ENCODE measurements at regions not wholly inside any gene's neighbourhood (a gene's known extent, or its start where the extent isn't known, plus 50 kb on each side); places are given as distances from the start of the nearest gene placed in this dataset.

DNA sequence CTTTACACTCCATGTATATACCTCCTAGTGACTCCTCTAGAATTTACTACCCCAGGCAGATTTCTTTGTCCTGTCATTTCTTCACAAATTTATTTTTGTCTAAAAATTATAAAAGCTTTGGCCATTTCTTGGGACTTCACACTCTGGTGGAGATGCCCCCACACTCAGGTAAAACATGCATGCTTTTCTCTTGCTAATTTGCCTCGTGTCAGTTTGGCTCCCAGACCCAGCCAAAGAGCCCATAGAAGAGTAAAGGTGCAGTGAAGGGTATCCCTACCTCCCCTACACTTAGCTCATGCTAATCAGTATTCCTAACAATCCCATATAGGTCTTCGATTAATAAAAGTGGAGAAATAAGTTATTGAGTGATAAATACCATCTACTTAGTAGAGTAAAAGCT lies 256.5 kb upstream of the KRR1 start:
- BruUV-seq (replicated peaks): no TSS peak
- no peak for DNase-seq (ENCODE audit: low spot score)
- no peaks in the 10 kb centered on the region for H4K20me1 ChIP-seq (ENCODE audit: insufficient read depth, low read length)
- no peaks in the 10 kb centered on the region for H3K36me3 ChIP-seq (replicated peaks in 1 of 2; ENCODE audit: control insufficient read depth in 1 of 2, insufficient read depth in 2 of 2, low read length in 2 of 2)
- H3K27me3 ChIP-seq (ENCODE audit: control insufficient read depth in 1 of 2, insufficient read depth in 2 of 2, low read length in 2 of 2): no peaks in the 10 kb centered on the region
- no peaks in the 10 kb centered on the region for H3K9me3 ChIP-seq (ENCODE audit: low read length)
- H3K27ac ChIP-seq (ENCODE audit: extremely low read length, insufficient read depth, low read length): peak overlapping the region; percentile 50
- no peak for FAIRE-seq
- WGBS (ENCODE audit: low lambda C conversion rate): 94% methylated on average over 2 of the region's 2 CpGs
- ChIA-PET POLR2A (interaction anchor here (0.6 to 2.5 kb wide), 2 partner anchors 102 to 264 kb away, joined by 4 to 7 read pairs; partner anchors contain the start of gene PHLDA1), CTCF (ENCODE audit: low intra/inter-chr PET ratio, low total read pairs) (no interaction called here)
- no peak overlapping the region for H2AFZ ChIP-seq (ENCODE audit: low read length)
- H3K79me2 ChIP-seq (ENCODE audit: insufficient read depth, low read length): no peaks in the 10 kb centered on the region
- H3K9ac ChIP-seq (ENCODE audit: insufficient read depth, low read depth, low read length): no peak overlapping the region
- in situ Hi-C loops (cut with HindIII; ENCODE audit: extremely low pct_ligation_motif_present, low pct_unique_long_range_greater_than_20kb) (no loop called here), intact Hi-C loops (cut with micrococcal nuclease; ENCODE audit: unreplicated experiment) (loop anchor here (5.0 kb wide), 3 partner anchors 56 to 264 kb away; partner anchors contain the start of gene PHLDA1)
- no peak overlapping the region for H3K4me2 ChIP-seq (ENCODE audit: low read depth, low read length)
- no peak for ATAC-seq
- no peak overlapping the region for H3K4me3 ChIP-seq (replicated peaks in 1 of 3; ENCODE audit: insufficient read depth in 1 of 3, low read depth in 2 of 3, low read length in 3 of 3)
- H3K4me1 ChIP-seq (ENCODE audit: insufficient read depth, low read length): peaks cover 67% of the 10 kb centered on the region
- TF ChIP-seq, protein P1, sequence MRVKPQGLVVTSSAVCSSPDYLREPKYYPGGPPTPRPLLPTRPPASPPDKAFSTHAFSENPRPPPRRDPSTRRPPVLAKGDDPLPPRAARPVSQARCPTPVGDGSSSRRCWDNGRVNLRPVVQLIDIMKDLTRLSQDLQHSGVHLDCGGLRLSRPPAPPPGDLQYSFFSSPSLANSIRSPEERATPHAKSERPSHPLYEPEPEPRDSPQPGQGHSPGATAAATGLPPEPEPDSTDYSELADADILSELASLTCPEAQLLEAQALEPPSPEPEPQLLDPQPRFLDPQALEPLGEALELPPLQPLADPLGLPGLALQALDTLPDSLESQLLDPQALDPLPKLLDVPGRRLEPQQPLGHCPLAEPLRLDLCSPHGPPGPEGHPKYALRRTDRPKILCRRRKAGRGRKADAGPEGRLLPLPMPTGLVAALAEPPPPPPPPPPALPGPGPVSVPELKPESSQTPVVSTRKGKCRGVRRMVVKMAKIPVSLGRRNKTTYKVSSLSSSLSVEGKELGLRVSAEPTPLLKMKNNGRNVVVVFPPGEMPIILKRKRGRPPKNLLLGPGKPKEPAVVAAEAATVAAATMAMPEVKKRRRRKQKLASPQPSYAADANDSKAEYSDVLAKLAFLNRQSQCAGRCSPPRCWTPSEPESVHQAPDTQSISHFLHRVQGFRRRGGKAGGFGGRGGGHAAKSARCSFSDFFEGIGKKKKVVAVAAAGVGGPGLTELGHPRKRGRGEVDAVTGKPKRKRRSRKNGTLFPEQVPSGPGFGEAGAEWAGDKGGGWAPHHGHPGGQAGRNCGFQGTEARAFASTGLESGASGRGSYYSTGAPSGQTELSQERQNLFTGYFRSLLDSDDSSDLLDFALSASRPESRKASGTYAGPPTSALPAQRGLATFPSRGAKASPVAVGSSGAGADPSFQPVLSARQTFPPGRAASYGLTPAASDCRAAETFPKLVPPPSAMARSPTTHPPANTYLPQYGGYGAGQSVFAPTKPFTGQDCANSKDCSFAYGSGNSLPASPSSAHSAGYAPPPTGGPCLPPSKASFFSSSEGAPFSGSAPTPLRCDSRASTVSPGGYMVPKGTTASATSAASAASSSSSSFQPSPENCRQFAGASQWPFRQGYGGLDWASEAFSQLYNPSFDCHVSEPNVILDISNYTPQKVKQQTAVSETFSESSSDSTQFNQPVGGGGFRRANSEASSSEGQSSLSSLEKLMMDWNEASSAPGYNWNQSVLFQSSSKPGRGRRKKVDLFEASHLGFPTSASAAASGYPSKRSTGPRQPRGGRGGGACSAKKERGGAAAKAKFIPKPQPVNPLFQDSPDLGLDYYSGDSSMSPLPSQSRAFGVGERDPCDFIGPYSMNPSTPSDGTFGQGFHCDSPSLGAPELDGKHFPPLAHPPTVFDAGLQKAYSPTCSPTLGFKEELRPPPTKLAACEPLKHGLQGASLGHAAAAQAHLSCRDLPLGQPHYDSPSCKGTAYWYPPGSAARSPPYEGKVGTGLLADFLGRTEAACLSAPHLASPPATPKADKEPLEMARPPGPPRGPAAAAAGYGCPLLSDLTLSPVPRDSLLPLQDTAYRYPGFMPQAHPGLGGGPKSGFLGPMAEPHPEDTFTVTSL (CRISPR knock-in tag; IDR thresholded peaks at IDR 0.05; ENCODE audit: borderline replicate concordance): no peak
- TF ChIP-seq, protein P2, sequence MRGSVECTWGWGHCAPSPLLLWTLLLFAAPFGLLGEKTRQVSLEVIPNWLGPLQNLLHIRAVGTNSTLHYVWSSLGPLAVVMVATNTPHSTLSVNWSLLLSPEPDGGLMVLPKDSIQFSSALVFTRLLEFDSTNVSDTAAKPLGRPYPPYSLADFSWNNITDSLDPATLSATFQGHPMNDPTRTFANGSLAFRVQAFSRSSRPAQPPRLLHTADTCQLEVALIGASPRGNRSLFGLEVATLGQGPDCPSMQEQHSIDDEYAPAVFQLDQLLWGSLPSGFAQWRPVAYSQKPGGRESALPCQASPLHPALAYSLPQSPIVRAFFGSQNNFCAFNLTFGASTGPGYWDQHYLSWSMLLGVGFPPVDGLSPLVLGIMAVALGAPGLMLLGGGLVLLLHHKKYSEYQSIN (CRISPR knock-in tag; IDR thresholded peaks at IDR 0.05; ENCODE audit: borderline replicate concordance): no peak
- TF ChIP-seq THAP11 (CRISPR knock-in tag; IDR thresholded peaks at IDR 0.05) (no peak), NFE2L1 (CRISPR knock-in tag; IDR thresholded peaks at IDR 0.05; ENCODE audit: borderline replicate concordance) (no peak), NR2F6 (IDR thresholded peaks at IDR 0.05) (no peak), NR2F6 (CRISPR knock-in tag; IDR thresholded peaks at IDR 0.05) (no peak)
- TF ChIP-seq, protein P3, sequence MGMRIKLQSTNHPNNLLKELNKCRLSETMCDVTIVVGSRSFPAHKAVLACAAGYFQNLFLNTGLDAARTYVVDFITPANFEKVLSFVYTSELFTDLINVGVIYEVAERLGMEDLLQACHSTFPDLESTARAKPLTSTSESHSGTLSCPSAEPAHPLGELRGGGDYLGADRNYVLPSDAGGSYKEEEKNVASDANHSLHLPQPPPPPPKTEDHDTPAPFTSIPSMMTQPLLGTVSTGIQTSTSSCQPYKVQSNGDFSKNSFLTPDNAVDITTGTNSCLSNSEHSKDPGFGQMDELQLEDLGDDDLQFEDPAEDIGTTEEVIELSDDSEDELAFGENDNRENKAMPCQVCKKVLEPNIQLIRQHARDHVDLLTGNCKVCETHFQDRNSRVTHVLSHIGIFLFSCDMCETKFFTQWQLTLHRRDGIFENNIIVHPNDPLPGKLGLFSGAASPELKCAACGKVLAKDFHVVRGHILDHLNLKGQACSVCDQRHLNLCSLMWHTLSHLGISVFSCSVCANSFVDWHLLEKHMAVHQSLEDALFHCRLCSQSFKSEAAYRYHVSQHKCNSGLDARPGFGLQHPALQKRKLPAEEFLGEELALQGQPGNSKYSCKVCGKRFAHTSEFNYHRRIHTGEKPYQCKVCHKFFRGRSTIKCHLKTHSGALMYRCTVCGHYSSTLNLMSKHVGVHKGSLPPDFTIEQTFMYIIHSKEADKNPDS (CRISPR knock-in tag; IDR thresholded peaks at IDR 0.05): no peak
